Liver (tissue), 3 donors: ENCODE measurements at regions not wholly inside any gene's neighbourhood (a gene's known extent, or its start where the extent isn't known, plus 50 kb on each side); places are given as distances from the start of the nearest gene placed in this dataset.

Experiments
- HNF4G ChIP-seq: IDR thresholded peaks from 2 replicates; pipeline ENCODE4 v1.6.1; 2016; ENCODE audit warnings: antibody characterized with exemption
- TF ChIP-seq, protein P1 (sequence below): fragments of 150-350 bp; IDR thresholded peaks from 2 replicates; pipeline ENCODE4 v1.5.1; 2017; ENCODE audit warnings: improper control_type of control experiment, low read depth, low read length; ENCODE audit not compliant: missing input control
- TF ChIP-seq, protein P2 (sequence below): IDR thresholded peaks from 2 replicates; pipeline ENCODE4 v1.6.1; 2016; ENCODE audit warnings: antibody characterized with exemption
- donor health status: healthy.
- donor health status: healthy.

DNA sequence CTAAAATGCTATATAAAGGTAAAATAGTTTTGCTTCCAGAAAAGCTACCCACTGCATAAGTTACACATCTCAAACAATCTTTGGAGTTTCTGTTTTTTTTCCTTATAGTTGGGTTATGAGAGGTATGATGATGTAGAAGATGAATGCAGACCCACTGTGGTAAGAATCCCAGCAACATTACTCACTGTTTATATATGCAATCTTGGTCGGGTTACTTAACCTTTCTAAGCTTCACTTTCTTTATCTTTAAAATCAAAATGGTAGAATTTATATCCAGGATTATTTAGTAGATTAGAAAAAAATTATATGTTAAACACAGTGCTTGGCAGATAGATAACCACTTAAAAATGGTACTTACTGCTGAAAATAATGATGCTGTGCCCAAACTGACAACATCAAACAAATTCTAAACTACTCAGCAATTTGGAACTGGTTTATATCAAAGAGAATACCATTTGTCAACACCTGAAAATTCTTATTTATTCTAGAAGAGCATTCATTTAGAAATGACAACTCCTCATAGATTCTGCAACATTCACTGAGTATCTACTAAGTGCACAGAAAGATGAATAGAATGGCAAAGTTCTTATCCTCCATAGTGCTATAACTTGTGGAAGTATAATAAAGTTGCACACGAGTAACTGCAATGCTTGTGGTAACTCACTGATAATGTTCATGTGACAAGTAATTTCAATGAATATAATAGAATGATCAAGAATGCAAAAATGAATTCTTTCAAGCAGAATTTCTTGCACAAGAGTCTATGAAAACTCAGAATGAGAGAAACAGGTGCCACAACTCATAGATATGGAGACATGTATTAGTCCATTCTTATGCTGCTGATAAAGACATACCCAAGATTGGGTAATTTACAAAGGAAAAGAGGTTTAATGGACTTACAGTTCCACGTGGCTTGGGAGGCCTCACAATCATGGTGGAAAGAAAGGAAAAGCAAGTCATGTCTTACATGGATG lies 129.0 kb upstream of the SLC7A14 start:
- TF ChIP-seq, protein P1, sequence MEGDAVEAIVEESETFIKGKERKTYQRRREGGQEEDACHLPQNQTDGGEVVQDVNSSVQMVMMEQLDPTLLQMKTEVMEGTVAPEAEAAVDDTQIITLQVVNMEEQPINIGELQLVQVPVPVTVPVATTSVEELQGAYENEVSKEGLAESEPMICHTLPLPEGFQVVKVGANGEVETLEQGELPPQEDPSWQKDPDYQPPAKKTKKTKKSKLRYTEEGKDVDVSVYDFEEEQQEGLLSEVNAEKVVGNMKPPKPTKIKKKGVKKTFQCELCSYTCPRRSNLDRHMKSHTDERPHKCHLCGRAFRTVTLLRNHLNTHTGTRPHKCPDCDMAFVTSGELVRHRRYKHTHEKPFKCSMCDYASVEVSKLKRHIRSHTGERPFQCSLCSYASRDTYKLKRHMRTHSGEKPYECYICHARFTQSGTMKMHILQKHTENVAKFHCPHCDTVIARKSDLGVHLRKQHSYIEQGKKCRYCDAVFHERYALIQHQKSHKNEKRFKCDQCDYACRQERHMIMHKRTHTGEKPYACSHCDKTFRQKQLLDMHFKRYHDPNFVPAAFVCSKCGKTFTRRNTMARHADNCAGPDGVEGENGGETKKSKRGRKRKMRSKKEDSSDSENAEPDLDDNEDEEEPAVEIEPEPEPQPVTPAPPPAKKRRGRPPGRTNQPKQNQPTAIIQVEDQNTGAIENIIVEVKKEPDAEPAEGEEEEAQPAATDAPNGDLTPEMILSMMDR, result no peak
- TF ChIP-seq HNF4G, result no peak
- TF ChIP-seq, protein P2, sequence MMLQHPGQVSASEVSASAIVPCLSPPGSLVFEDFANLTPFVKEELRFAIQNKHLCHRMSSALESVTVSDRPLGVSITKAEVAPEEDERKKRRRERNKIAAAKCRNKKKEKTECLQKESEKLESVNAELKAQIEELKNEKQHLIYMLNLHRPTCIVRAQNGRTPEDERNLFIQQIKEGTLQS, result no peak
